Thoracic aorta (tissue), 2 donors: ENCODE measurements at regions not wholly inside any gene's neighbourhood (a gene's known extent, or its start where the extent isn't known, plus 50 kb on each side); places are given as distances from the start of the nearest gene placed in this dataset.

Source experiments
- ATAC-seq: fragments of 150-250 bp; one replicate; pipeline ENCODE4 v1.8.0; 2017; ENCODE audit warnings: low read depth; ENCODE audit not compliant: insufficient number of reproducible peaks, low FRiP score
- DNase-seq: peaks from one replicate; pipeline ENCODE4 v3.0.0-alpha.2; 2020; ENCODE audit warnings: low spot score
- H3K27ac ChIP-seq, 2 donors: fragments of 200-600 bp; sonication (generic); 1 replicate in 1 of 2; 2 replicates in 1 of 2; pipeline ENCODE4 v1.5.1; 2016; ENCODE audit warnings: mild to moderate bottlenecking in 2 of 2, moderate library complexity in 2 of 2
- H3K27me3 ChIP-seq: fragments of 200-600 bp; sonication (generic); replicated peaks from 2 replicates; pipeline ENCODE4 v1.6.0; 2016; ENCODE audit warnings: mild to moderate bottlenecking; ENCODE audit not compliant: insufficient read depth
- H3K36me3 ChIP-seq: fragments of 200-600 bp; sonication (generic); one replicate; pipeline ENCODE4 v1.5.1; 2016
- H3K4me1 ChIP-seq, 2 donors: fragments of 200-600 bp; sonication (generic); 1 replicate in 1 of 2; 2 replicates in 1 of 2; pipeline versions ENCODE4 v1.5.1 to v1.6.0; 2016; ENCODE audit warnings: low read depth in 2 of 2, mild to moderate bottlenecking in 1 of 2; ENCODE audit not compliant: control insufficient read depth in 1 of 2
- H3K4me3 ChIP-seq: fragments of 200-600 bp; sonication (generic); 2 replicates; pipeline ENCODE4 v1.5.1; 2016; ENCODE audit warnings: mild to moderate bottlenecking
- H3K9me3 ChIP-seq: fragments of 200-600 bp; sonication (generic); 2 replicates; pipeline ENCODE4 v1.5.1; 2016
- TF ChIP-seq, protein P1 (sequence below): fragments of 200-600 bp; sonication (generic); IDR thresholded peaks from one replicate; pipeline ENCODE4 v1.5.1; 2019; ENCODE audit warnings: antibody characterized with exemption

DNA sequence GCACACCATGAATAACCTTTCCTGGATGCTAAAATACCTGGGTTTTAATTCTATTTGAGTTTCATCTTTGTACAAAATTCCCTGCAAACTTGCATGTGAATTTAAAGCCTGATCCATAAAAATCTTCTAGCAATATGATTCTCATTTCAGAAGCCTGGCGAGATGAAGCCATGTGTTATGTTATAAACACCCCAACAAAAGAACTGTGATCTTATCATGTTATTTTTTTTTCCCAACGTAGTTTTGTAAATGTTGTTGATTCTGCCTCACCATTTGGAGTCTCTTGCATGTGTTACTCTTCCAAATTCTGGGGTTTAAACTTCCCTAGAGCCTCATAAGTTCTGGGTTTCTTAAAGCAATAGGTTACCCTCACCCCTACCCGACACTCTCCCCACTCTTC is 428.1 kb upstream of the DPH6 start:
- DNase-seq (no peak), ATAC-seq (no peak)
- no peak overlapping the region for H3K4me3 ChIP-seq
- peaks cover 7 to 26% of the 10 kb centered on the region in 2 donors for H3K4me1 ChIP-seq
- no peaks in the 10 kb centered on the region for H3K9me3 ChIP-seq
- no peaks in the 10 kb centered on the region for H3K36me3 ChIP-seq
- TF ChIP-seq, protein P1, sequence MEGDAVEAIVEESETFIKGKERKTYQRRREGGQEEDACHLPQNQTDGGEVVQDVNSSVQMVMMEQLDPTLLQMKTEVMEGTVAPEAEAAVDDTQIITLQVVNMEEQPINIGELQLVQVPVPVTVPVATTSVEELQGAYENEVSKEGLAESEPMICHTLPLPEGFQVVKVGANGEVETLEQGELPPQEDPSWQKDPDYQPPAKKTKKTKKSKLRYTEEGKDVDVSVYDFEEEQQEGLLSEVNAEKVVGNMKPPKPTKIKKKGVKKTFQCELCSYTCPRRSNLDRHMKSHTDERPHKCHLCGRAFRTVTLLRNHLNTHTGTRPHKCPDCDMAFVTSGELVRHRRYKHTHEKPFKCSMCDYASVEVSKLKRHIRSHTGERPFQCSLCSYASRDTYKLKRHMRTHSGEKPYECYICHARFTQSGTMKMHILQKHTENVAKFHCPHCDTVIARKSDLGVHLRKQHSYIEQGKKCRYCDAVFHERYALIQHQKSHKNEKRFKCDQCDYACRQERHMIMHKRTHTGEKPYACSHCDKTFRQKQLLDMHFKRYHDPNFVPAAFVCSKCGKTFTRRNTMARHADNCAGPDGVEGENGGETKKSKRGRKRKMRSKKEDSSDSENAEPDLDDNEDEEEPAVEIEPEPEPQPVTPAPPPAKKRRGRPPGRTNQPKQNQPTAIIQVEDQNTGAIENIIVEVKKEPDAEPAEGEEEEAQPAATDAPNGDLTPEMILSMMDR, result no peak
- no peaks in the 10 kb centered on the region for H3K27me3 ChIP-seq
- peak overlapping the region in 1 of 2 donors; percentile 2 for H3K27ac ChIP-seq

DNA sequence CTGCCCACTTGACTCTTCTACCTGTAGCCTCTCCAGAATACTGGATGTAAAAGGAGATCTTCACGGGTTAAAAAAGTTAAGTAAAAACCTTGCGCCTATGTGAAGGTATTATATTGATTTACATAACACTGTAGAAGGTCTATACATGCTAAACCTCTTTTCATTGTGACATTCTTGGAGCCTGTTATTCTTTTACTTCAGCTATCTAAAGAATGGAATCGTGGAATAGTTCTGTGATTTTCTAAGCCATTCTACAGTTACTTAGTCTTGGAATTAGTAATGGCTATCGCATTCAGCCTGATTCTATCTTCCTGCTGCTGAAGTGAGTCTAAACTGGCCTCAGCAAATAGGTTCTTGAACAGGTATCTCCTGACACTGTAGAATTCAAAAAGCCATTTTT is 430.0 kb upstream of the DPH6 start:
- H3K4me3 ChIP-seq, result no peak overlapping the region
- H3K9me3 ChIP-seq, result no peaks in the 10 kb centered on the region
- TF ChIP-seq, protein P1, result no peak

DNA sequence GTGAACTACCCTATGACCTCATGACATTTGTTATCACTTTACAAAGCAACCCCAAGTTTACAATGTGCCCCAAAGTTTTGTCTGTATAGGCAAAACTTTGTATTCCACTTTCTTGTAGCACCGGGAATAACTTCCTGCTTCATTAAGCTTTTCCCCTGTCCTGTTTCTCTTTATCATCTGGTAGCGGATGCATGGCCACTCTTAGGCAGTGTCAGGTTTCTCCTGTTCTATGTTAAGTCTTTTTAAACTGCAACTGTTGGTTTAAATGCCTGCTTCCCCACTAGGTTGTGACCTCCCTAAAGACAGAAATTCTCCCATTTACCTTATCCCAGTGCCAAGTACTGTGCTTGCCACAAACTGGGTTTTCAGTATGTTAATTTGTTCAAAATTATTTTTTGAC is 433.6 kb upstream of the DPH6 start:
- Histone ChIP-seq H3K27ac (no peak overlapping the region), H3K9me3 (no peaks in the 10 kb centered on the region), H3K27me3 (no peaks in the 10 kb centered on the region), H3K36me3 (no peaks in the 10 kb centered on the region), H3K4me1 (peaks cover 0 to 1% of the 10 kb centered on the region in 2 donors), H3K4me3 (no peak overlapping the region)
- TF ChIP-seq, protein P1, result no peak
- no peak for DNase-seq
- ATAC-seq, result no peak

More for the DNA sequence above, 430.0 kb upstream of the DPH6 start:
- DNase-seq, result no peak
- Histone ChIP-seq H3K36me3 (no peaks in the 10 kb centered on the region), H3K4me1 (peaks cover 7 to 22% of the 10 kb centered on the region in 2 donors), H3K27ac (no peak overlapping the region), H3K27me3 (no peaks in the 10 kb centered on the region)
- ATAC-seq, result no peak

DNA sequence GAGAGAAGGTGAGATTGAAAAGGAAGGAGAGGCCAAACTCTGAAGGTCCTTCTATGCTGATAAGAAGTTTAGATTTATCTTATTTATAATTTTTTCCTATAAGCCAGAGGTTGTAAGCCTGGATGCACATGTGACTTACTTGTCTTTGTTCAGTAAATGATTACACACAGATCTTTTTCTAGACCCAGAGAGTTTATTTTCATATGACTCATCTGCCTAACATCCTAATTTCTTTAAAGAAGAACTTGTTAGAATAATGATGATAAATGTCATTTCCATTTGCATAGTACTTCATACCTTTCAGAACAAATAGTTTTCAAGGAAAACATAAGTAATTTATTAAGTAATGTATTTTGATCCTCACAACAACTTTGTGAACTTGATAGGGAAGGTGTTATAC is 434.8 kb upstream of the DPH6 start:
- no peak for ATAC-seq
- Histone ChIP-seq H3K27me3 (no peaks in the 10 kb centered on the region), H3K4me3 (no peak overlapping the region), H3K9me3 (no peaks in the 10 kb centered on the region), H3K36me3 (no peaks in the 10 kb centered on the region), H3K4me1 (peaks cover 2 to 12% of the 10 kb centered on the region in 2 donors), H3K27ac (no peak overlapping the region)
- TF ChIP-seq, protein P1, result no peak
- DNase-seq, result no peak

GRCh38 chr15:35986191-35986721 is 440.3 kb upstream of the DPH6 start:
- TF ChIP-seq, protein P1, result no peak
- peaks cover 17 to 33% of the 10 kb centered on the region in 2 donors for H3K4me1 ChIP-seq

More at GRCh38 chr15:35986191-35986721, 440.3 kb upstream of the DPH6 start:
- H3K27ac ChIP-seq, result peak overlapping the region; percentile 10 to 57
- ATAC-seq, result no peak
- no peaks in the 10 kb centered on the region for H3K9me3 ChIP-seq
- H3K36me3 ChIP-seq, result no peaks in the 10 kb centered on the region
- no peak for DNase-seq
- H3K4me3 ChIP-seq, result no peak overlapping the region
- no peaks in the 10 kb centered on the region for H3K27me3 ChIP-seq
